HL-60 (cell line): ENCODE measurements at regions not wholly inside any gene's neighbourhood (a gene's known extent, or its start where the extent isn't known, plus 50 kb on each side); places are given as distances from the start of the nearest gene placed in this dataset.

Experiments used
- CTCF ChIP-seq: IDR thresholded peaks from one replicate; pipeline ENCODE4 v1.5.1; 2011; ENCODE audit warnings: low read length, control low read depth, inconsistent platforms; ENCODE audit not compliant: insufficient read depth
- GABPA ChIP-seq: IDR thresholded peaks from 2 replicates; pipeline ENCODE4 v1.6.1; 2012; ENCODE audit warnings: low read depth
- POLR2AphosphoS5 ChIP-seq: IDR thresholded peaks from 2 replicates; pipeline ENCODE4 v1.6.1; 2012; ENCODE audit warnings: low read depth
- REST ChIP-seq: IDR thresholded peaks from 2 replicates; pipeline ENCODE4 v1.6.1; 2012; ENCODE audit warnings: low read depth; ENCODE audit not compliant: insufficient replicate concordance
- SPI1 ChIP-seq: IDR thresholded peaks from 2 replicates; pipeline ENCODE4 v1.6.1; 2012; ENCODE audit warnings: low read depth, mild to moderate bottlenecking, borderline replicate concordance

- TF ChIP-seq CTCF, result no peak
- no peak for TF ChIP-seq REST
- no peak for TF ChIP-seq POLR2AphosphoS5
- no peak for TF ChIP-seq GABPA
- no peak for TF ChIP-seq SPI1
Observed at GRCh38 chr12:77314378-77315052, 249.1 kb upstream of the E2F7 start.
